ENCODE measurements at regions not wholly inside any gene's neighbourhood (a gene's known extent, or its start where the extent isn't known, plus 50 kb on each side); places are given as distances from the start of the nearest gene placed in this dataset.

DNA sequence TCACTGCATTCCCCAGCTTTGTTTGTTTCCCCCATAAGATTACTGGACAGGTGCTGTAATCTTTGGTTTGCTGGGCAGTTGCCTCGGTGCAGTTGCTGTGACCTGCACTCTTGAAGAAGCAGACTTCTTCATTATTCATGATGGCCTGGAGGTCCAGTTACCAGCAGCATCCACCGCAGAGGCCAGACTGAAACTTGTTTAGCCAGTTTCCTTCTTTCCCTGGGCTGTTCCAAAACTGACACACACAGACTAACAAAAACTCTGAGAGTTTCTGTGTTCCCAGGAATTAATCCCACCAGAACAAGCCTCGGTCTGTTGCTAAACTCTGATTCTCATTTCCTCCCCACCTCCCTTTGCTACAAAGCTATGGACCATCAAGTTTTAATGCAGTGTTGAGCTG, 144.1 kb downstream of the QRSL1 start:
- DNase-seq (ENCODE audit: low spot score in 2 of 2) = no peak
- 13% methylated on average over 3 of the region's 3 CpGs for WGBS

DNA sequence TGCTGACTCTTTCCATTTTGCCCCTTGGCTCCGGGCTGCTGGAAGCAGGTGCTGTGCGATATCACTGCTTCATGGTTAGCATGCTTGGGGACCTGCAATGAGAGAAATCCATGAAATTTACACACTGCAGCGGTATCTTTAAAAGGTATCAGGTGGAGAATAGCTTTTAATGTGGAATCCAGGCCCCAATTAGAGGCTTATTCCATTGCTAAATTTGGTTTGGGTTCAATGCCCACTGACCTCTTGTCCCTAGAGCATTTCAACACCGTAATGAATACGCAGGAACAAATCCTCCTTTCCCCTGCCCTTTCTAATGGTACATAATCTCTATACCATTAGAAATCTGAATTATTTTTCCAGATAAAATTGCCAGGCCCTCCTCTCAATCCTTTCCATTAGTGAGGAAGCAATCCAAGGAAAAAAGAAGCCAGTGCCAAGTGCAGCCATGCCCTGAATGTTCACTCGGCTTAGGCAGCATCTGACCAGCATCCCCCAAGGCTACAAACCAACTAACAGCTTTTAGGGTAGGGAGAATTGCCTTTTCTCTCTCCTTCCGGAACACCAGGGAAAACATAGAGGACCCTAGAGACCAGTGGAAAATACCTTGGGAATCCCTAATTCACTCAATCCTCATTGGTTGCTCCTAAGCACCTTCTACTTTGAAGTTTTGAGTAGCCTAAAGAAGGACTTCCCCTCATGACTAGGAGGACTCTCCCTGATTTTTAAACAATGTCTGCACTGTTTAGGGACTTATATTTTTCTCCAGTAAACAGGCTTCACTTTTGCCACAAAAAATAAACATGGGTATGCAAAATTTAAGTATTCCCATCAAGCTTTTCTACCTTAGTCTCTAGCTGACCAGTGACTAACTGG, 143.1 kb downstream of the QRSL1 start:
- DNase-seq (ENCODE audit: low spot score in 2 of 2) = no peak
- 78% methylated on average over 7 of the region's 7 CpGs for WGBS
- peaks cover 4% of the 10 kb centered on the region for H3K9me3 ChIP-seq
- H3K27ac ChIP-seq = no peak overlapping the region
- H3K27me3 ChIP-seq = no peaks in the 10 kb centered on the region
- H3K36me3 ChIP-seq = no peaks in the 10 kb centered on the region
- TF ChIP-seq POLR2AphosphoS5 (IDR thresholded peaks at IDR 0.05) (no peak), EP300 (IDR thresholded peaks at IDR 0.05) (no peak), POLR2A (IDR thresholded peaks at IDR 0.05) (no peak)
- TF ChIP-seq, protein P1, sequence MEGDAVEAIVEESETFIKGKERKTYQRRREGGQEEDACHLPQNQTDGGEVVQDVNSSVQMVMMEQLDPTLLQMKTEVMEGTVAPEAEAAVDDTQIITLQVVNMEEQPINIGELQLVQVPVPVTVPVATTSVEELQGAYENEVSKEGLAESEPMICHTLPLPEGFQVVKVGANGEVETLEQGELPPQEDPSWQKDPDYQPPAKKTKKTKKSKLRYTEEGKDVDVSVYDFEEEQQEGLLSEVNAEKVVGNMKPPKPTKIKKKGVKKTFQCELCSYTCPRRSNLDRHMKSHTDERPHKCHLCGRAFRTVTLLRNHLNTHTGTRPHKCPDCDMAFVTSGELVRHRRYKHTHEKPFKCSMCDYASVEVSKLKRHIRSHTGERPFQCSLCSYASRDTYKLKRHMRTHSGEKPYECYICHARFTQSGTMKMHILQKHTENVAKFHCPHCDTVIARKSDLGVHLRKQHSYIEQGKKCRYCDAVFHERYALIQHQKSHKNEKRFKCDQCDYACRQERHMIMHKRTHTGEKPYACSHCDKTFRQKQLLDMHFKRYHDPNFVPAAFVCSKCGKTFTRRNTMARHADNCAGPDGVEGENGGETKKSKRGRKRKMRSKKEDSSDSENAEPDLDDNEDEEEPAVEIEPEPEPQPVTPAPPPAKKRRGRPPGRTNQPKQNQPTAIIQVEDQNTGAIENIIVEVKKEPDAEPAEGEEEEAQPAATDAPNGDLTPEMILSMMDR (IDR thresholded peaks at IDR 0.05) = no peak
- peaks cover 10% of the 10 kb centered on the region for H3K4me1 ChIP-seq
- H3K4me3 ChIP-seq = no peak overlapping the region

More for the DNA sequence above, 144.1 kb downstream of the QRSL1 start:
- no peak overlapping the region for H3K27ac ChIP-seq
- TF ChIP-seq, protein P1 (IDR thresholded peaks at IDR 0.05) = no peak
- TF ChIP-seq EP300 (IDR thresholded peaks at IDR 0.05) = no peak
- TF ChIP-seq POLR2AphosphoS5 (IDR thresholded peaks at IDR 0.05) = no peak
- TF ChIP-seq POLR2A (IDR thresholded peaks at IDR 0.05) = no peak
- peaks cover 10% of the 10 kb centered on the region for H3K4me1 ChIP-seq
- no peaks in the 10 kb centered on the region for H3K27me3 ChIP-seq
- H3K4me3 ChIP-seq = no peak overlapping the region
- H3K9me3 ChIP-seq = peaks cover 4% of the 10 kb centered on the region
- H3K36me3 ChIP-seq = no peaks in the 10 kb centered on the region

DNA sequence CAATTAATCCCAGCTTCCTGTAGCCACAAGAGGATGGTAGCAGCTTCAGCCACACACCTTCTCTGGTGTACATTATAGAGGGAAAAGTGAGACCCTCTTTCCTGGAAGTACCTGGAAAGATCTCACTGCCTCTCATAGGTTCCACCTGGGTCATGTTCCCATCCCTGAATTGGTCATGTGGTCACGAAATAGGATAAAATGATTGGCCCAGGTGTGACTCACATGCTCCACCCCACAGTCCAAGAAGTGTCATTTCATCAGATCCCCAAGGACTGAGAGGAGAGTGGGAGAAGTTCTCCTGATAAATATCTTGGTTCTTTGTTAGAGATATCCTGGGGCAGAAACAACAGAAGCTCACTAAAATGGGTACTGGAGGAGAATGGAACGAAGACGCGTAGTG, 142.4 kb downstream of the QRSL1 start:
- H3K27ac ChIP-seq = no peak overlapping the region
- H3K27me3 ChIP-seq = no peaks in the 10 kb centered on the region
- H3K4me1 ChIP-seq = peaks cover 10% of the 10 kb centered on the region
- no peaks in the 10 kb centered on the region for H3K36me3 ChIP-seq
- DNase-seq (ENCODE audit: low spot score in 2 of 2) = no peak
- TF ChIP-seq POLR2A (IDR thresholded peaks at IDR 0.05) (no peak), POLR2AphosphoS5 (IDR thresholded peaks at IDR 0.05) (no peak), EP300 (IDR thresholded peaks at IDR 0.05) (no peak)
- TF ChIP-seq, protein P1 (IDR thresholded peaks at IDR 0.05) = no peak
- over 99% methylated on average over 4 of the region's 4 CpGs for WGBS
- peaks cover 4% of the 10 kb centered on the region for H3K9me3 ChIP-seq
- H3K4me3 ChIP-seq = no peak overlapping the region

DNA sequence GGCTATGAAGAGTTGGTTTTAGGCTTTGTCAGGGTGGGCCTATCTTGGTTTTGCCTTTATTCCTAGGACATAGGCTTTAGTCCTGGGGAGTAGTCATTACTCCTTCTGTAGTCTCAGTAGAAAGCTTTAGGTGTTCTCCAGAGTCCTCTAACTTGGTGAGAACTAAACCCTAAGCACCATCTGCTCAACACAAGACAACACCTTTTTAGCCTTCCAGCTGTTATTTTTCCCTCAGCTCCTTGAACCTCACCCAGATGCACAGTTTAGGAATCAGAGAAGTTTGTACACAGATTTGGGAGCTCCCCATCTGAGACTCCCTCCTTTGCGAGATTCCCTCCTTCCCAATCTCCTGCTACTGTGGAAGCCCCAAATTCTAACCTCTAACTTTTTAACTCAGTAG, 141.3 kb downstream of the QRSL1 start:
- H3K36me3 ChIP-seq = no peaks in the 10 kb centered on the region
- no peak overlapping the region for H3K27ac ChIP-seq
- H3K4me3 ChIP-seq = no peak overlapping the region
- H3K9me3 ChIP-seq = peaks cover 4% of the 10 kb centered on the region
- no peak for DNase-seq (ENCODE audit: low spot score in 2 of 2)
- H3K4me1 ChIP-seq = peaks cover 10% of the 10 kb centered on the region
- no peaks in the 10 kb centered on the region for H3K27me3 ChIP-seq
- WGBS = 97% methylated on average over 1 of the region's 1 CpG
- no peak for TF ChIP-seq EP300 (IDR thresholded peaks at IDR 0.05)
- no peak for TF ChIP-seq POLR2AphosphoS5 (IDR thresholded peaks at IDR 0.05)
- TF ChIP-seq POLR2A (IDR thresholded peaks at IDR 0.05) = no peak
- TF ChIP-seq, protein P1 (IDR thresholded peaks at IDR 0.05) = no peak

DNA sequence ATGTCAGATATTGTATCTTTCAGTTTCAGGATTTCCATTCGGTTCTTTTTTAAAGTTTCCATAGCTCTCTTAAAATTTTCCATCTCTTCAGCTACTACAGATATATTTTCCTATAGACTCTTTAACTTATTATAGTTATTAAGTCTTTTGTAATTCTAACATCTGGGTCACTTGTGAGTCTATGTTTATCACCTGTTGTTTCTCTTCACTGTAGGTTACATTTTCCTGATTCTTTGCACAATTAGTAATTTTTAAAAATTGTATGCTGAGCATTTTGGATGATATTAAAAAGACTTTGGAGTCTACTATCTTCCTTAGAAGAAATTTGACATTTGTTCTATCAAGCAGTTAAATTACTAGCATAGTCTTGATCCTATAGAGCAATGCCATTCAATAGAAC, 140.7 kb downstream of the QRSL1 start:
- Histone ChIP-seq H3K4me3 (no peak overlapping the region), H3K36me3 (no peaks in the 10 kb centered on the region), H3K27ac (no peak overlapping the region), H3K27me3 (no peaks in the 10 kb centered on the region), H3K9me3 (peaks cover 4% of the 10 kb centered on the region), H3K4me1 (peaks cover 10% of the 10 kb centered on the region)
- DNase-seq (ENCODE audit: low spot score in 2 of 2) = no peak
- 97% methylated on average over 1 of the region's 1 CpG for WGBS
- no peak for TF ChIP-seq EP300 (IDR thresholded peaks at IDR 0.05)
- TF ChIP-seq POLR2AphosphoS5 (IDR thresholded peaks at IDR 0.05) = no peak
- TF ChIP-seq, protein P1 (IDR thresholded peaks at IDR 0.05) = no peak
- TF ChIP-seq POLR2A (IDR thresholded peaks at IDR 0.05) = no peak
